ENCODE measurements at regions not wholly inside any gene's neighbourhood (a gene's known extent, or its start where the extent isn't known, plus 50 kb on each side); places are given as distances from the start of the nearest gene placed in this dataset.

DNA sequence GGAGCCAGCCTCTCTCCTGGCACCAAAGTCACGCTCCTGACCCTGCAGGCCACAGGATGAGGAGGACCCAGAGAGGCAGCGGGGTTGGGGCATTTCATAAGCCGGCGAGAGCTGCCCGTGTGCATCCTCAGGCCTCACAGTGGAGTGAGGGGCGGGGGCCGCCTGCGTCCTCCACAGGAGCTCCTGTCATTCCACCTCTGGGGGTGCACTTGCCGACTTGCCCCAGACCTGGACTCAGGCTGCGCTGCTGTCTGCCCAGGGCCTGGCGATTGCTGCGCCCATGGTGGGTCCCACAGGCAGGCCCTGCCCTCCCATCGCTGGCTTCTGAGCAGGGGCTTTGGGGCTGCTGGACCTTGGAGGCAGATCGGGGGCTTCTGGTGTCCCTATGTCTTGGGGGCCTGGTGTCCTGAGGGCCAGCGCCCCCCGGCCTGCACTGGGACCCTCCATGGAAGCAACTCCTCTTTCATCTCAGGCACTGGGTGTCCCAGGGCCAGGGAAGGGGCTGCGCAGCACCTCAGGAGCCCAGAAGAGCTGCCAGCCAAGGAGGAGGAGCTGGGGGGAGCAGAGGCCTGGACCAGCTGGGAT lies 184.0 kb downstream of the GOLGA6L6 start:
- TF ChIP-seq, protein P1, sequence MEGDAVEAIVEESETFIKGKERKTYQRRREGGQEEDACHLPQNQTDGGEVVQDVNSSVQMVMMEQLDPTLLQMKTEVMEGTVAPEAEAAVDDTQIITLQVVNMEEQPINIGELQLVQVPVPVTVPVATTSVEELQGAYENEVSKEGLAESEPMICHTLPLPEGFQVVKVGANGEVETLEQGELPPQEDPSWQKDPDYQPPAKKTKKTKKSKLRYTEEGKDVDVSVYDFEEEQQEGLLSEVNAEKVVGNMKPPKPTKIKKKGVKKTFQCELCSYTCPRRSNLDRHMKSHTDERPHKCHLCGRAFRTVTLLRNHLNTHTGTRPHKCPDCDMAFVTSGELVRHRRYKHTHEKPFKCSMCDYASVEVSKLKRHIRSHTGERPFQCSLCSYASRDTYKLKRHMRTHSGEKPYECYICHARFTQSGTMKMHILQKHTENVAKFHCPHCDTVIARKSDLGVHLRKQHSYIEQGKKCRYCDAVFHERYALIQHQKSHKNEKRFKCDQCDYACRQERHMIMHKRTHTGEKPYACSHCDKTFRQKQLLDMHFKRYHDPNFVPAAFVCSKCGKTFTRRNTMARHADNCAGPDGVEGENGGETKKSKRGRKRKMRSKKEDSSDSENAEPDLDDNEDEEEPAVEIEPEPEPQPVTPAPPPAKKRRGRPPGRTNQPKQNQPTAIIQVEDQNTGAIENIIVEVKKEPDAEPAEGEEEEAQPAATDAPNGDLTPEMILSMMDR (IDR thresholded peaks at IDR 0.05; ENCODE audit: borderline replicate concordance, extremely low read depth, low read length, poor library complexity, severe bottlenecking), result no peak
- no peak for TF ChIP-seq EZH2 (IDR thresholded peaks at IDR 0.05; ENCODE audit: borderline replicate concordance, low read depth, low read length, severe bottlenecking)

Measured in DND-41 (cell line).